CD4-positive, alpha-beta T cell (primary cell): ENCODE measurements at regions not wholly inside any gene's neighbourhood (a gene's known extent, or its start where the extent isn't known, plus 50 kb on each side); places are given as distances from the start of the nearest gene placed in this dataset.

Experiments used
- ATAC-seq: fragments of 200-7000 bp; cut with Tn5 transposase; one replicate; pipeline ENCODE4 v1.10.0; 2022; ENCODE audit warnings: mild to moderate bottlenecking; ENCODE audit not compliant: poor library complexity
- CTCF ChIA-PET: fragments of 350-600 bp; sonication (Branson Sonifier 250); formaldehyde crosslinking; loops from one replicate; lab custom pipeline; 2021; ENCODE audit warnings: antibody characterized with exemption, inconsistent platforms; lab: Charles Lee
- POLR2A ChIA-PET: fragments of 350-600 bp; sonication (Branson Sonifier 250); formaldehyde crosslinking; loops from one replicate; lab custom pipeline; 2021; ENCODE audit warnings: antibody characterized with exemption, inconsistent platforms; lab: Charles Lee
- DNase-seq, 14 experiments: peaks; one replicate each; pipeline ENCODE4 v3.0.0-alpha.2; 2013 to 2020; ENCODE audit warnings: mixed read lengths in 2 of 14
- H3K27ac ChIP-seq, 2 donors: one replicate each; pipeline versions ENCODE4 v1.5.1 to v1.7.0; 2013; ENCODE audit warnings: low read length in 2 of 2, low read depth in 1 of 2, mild to moderate bottlenecking in 1 of 2
- H3K27me3 ChIP-seq, 2 experiments: 1 replicate in 1 of 2; 2 replicates in 1 of 2; pipeline versions ENCODE4 v1.6.1 to v1.7.0; 2013; ENCODE audit warnings: low read length in 2 of 2, control low read depth in 1 of 2, mild to moderate bottlenecking in 1 of 2, moderate library complexity in 1 of 2; ENCODE audit not compliant: insufficient read depth in 2 of 2, control insufficient read depth in 1 of 2
- H3K36me3 ChIP-seq: one replicate; pipeline ENCODE4 v1.6.1; 2013; ENCODE audit warnings: low read length, control low read depth; ENCODE audit not compliant: insufficient read depth
- H3K4me1 ChIP-seq: one replicate; pipeline ENCODE4 v1.6.1; 2013; ENCODE audit warnings: low read length, control low read depth; ENCODE audit not compliant: insufficient read depth
- H3K4me3 ChIP-seq: one replicate; pipeline ENCODE4 v1.5.1; 2013; ENCODE audit warnings: mild to moderate bottlenecking, low read length, moderate library complexity
- H3K9me3 ChIP-seq, 2 experiments: 1 replicate in 1 of 2; 2 replicates in 1 of 2; pipeline versions ENCODE4 v1.6.1 to v1.7.0; 2013; ENCODE audit warnings: low read length in 2 of 2, mild to moderate bottlenecking in 2 of 2, control low read depth in 1 of 2, moderate library complexity in 1 of 2; ENCODE audit not compliant: control insufficient read depth in 1 of 2, insufficient read depth in 1 of 2
- H3K27ac Mint-ChIP-seq: one replicate; pipeline ENCODE4 v1.8.0; 2020; ENCODE audit warnings: mixed read lengths
- H3K27me3 Mint-ChIP-seq: one replicate; pipeline ENCODE4 v1.8.0; 2021; ENCODE audit warnings: mixed read lengths
- H3K36me3 Mint-ChIP-seq: one replicate; pipeline ENCODE4 v1.8.0; 2021; ENCODE audit warnings: low read depth, mixed read lengths
- H3K4me1 Mint-ChIP-seq: one replicate; pipeline ENCODE4 v1.8.0; 2021; ENCODE audit warnings: low read depth, mixed read lengths
- H3K4me3 Mint-ChIP-seq: one replicate; pipeline ENCODE4 v1.8.0; 2020; ENCODE audit warnings: mild to moderate bottlenecking, mixed read lengths
- H3K9me3 Mint-ChIP-seq: one replicate; pipeline ENCODE4 v1.8.0; 2020; ENCODE audit warnings: mixed read lengths
- CTCF ChIP-seq: fragments of 200-600 bp; IDR thresholded peaks from one replicate; pipeline ENCODE4 v1.8.0; 2022; ENCODE audit warnings: antibody characterized with exemption, mild to moderate bottlenecking
- intact Hi-C, 2 experiments: fragments of 100-400 bp; cut with DNase I in 1 of 2; cut with micrococcal nuclease in 1 of 2; formaldehyde crosslinking; loops; one replicate each; pipeline versions ENCODE4 v1.15.1 to v1.9.0; 2023 to 2025; cut with DNase I, micrococcal nuclease

- no peaks in the 10 kb centered on the region for H3K4me1 ChIP-seq
- H3K27ac ChIP-seq, result no peak overlapping the region
- H3K9me3 Mint-ChIP-seq, result peaks cover 15% of the 10 kb centered on the region
- no peaks in the 10 kb centered on the region for H3K27me3 Mint-ChIP-seq
- ChIA-PET POLR2A (no interaction called here), CTCF (no interaction called here)
- H3K27ac Mint-ChIP-seq, result no peak overlapping the region
- no peaks in the 10 kb centered on the region for H3K36me3 Mint-ChIP-seq
- no peak for DNase-seq
- no peaks in the 10 kb centered on the region for H3K4me1 Mint-ChIP-seq
- no peak overlapping the region for H3K4me3 Mint-ChIP-seq
- intact Hi-C loops, result no loop called here
- no peaks in the 10 kb centered on the region for H3K27me3 ChIP-seq
- ATAC-seq, result no peak
- H3K9me3 ChIP-seq, result peaks cover 13 to 17% of the 10 kb centered on the region in 2 experiments
- no peak overlapping the region for H3K4me3 ChIP-seq
- no peaks in the 10 kb centered on the region for H3K36me3 ChIP-seq
- no peak for TF ChIP-seq CTCF
These were observed 394.1 kb downstream of the XPNPEP1 start for GRCh38 chr10:109529258-109529657.

- Mint-ChIP-seq H3K9me3 (no peaks in the 10 kb centered on the region), H3K27me3 (no peaks in the 10 kb centered on the region), H3K27ac (no peak overlapping the region), H3K4me1 (no peaks in the 10 kb centered on the region), H3K4me3 (no peak overlapping the region), H3K36me3 (no peaks in the 10 kb centered on the region)
- H3K36me3 ChIP-seq, result no peaks in the 10 kb centered on the region
- ATAC-seq (no peak), DNase-seq (no peak)
- CTCF ChIA-PET, result no interaction called here
- no peak for TF ChIP-seq CTCF
- H3K27me3 ChIP-seq, result no peaks in the 10 kb centered on the region
- peaks cover 0 to 5% of the 10 kb centered on the region in 2 experiments for H3K9me3 ChIP-seq
- POLR2A ChIA-PET, result no interaction called here
- H3K4me3 ChIP-seq, result no peak overlapping the region
- intact Hi-C loops, result no loop called here
- no peaks in the 10 kb centered on the region for H3K4me1 ChIP-seq
- no peak overlapping the region for H3K27ac ChIP-seq
These were observed 405.6 kb downstream of the XPNPEP1 start for GRCh38 chr10:109517748-109518147.

GRCh38 chr10:109504401-109504800, 418.9 kb downstream of the XPNPEP1 start:
- H3K4me3 Mint-ChIP-seq, result no peak overlapping the region
- no peaks in the 10 kb centered on the region for H3K4me1 ChIP-seq
- H3K27me3 ChIP-seq, result no peaks in the 10 kb centered on the region
- no peak for TF ChIP-seq CTCF
- POLR2A ChIA-PET, result no interaction called here
- no peaks in the 10 kb centered on the region for H3K4me1 Mint-ChIP-seq
- peaks cover 0 to 6% of the 10 kb centered on the region in 2 experiments for H3K9me3 ChIP-seq
- DNase-seq (no peak), ATAC-seq (no peak)
- intact Hi-C loops, result no loop called here
- peaks cover 12% of the 10 kb centered on the region for H3K9me3 Mint-ChIP-seq
- H3K36me3 ChIP-seq, result no peaks in the 10 kb centered on the region
- CTCF ChIA-PET, result no interaction called here
- H3K4me3 ChIP-seq, result no peak overlapping the region
- no peak overlapping the region for H3K27ac Mint-ChIP-seq
- no peaks in the 10 kb centered on the region for H3K36me3 Mint-ChIP-seq
- no peaks in the 10 kb centered on the region for H3K27me3 Mint-ChIP-seq
- H3K27ac ChIP-seq, result no peak overlapping the region
